ENCODE measurements at regions not wholly inside any gene's neighbourhood (a gene's known extent, or its start where the extent isn't known, plus 50 kb on each side); places are given as distances from the start of the nearest gene placed in this dataset.

DNA sequence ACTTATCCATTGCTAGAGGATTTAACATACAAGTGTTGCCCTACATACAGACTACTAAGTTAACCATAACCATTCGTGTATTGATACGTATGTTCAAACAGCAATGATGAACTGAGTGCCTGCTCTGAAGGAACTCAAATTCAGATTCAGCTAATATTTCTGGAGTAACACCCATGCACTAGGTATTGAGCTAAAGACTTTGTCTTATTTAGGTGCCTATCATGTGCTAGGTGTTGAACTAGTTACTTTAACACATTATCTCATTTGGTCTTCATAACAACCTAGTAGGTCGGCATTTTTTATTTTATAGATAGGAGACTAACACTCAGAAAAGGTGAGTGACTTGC lies 160.0 kb downstream of the LTN1 start:
- no peaks in the 10 kb centered on the region for H3K9me2 ChIP-seq (replicated peaks; ENCODE audit: insufficient read depth, low read length)
- no peaks in the 10 kb centered on the region for H3K79me2 ChIP-seq (ENCODE audit: insufficient read depth, low read length)
- no peaks in the 10 kb centered on the region for H4K20me1 ChIP-seq (ENCODE audit: low read depth, low read length)
- H3K4me3 ChIP-seq (ENCODE audit: insufficient read depth, low read length, poor library complexity, severe bottlenecking) = no peak overlapping the region
- no peak overlapping the region for H3K27ac ChIP-seq (ENCODE audit: low read depth, low read length)
- H3K27me3 ChIP-seq (ENCODE audit: low read length) = no peaks in the 10 kb centered on the region
- H3K9ac ChIP-seq (ENCODE audit: low read length) = no peak overlapping the region
- H3K36me3 ChIP-seq (ENCODE audit: low read length) = no peaks in the 10 kb centered on the region
- no peak overlapping the region for H3K4me2 ChIP-seq (ENCODE audit: low read depth, low read length, poor library complexity, severe bottlenecking)
- H3F3A ChIP-seq (ENCODE audit: insufficient read depth) = no peaks in the 10 kb centered on the region
- H2AFZ ChIP-seq (ENCODE audit: low read depth, low read length, severe bottlenecking) = no peak overlapping the region
- TF ChIP-seq EZH2phosphoT487 (conservative IDR thresholded peaks at IDR 0.05; ENCODE audit: low read length) (no peak), CTCF (IDR thresholded peaks at IDR 0.05; ENCODE audit: insufficient read depth, low read length, poor library complexity, severe bottlenecking) (no peak)
- H3K9me3 ChIP-seq (ENCODE audit: insufficient read depth, low read length) = no peaks in the 10 kb centered on the region

DNA sequence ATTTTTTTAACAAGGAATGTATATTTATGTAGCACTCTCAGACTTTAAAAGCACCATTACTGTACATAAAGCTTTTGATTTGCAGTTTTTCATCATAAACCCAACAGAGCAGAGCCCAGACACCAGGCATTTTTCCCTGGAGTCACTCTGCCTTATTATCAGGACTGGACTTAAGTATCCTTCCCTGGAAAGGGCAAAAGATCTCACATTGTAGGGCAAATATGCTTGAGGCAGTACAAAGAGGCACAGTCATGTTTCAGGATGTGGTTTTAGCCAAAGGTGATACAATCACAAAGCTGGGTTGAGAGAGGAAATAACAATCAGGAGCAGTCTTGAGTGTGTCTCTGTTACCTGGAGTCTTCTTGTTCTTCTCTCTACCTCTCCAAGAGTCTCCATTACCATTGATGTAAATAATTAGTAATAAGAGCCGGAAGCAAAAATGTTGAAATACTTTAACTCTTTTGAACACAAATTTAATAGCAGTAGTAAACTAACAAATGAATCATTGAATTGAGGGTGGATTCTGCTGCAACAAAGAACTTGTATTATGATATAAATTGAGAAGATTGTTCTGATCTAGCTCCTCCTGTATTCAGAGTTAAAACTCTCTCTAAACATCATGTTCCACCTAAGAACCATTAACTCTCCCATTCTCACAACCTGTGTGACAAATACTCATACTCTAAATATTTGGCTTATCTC lies 160.5 kb downstream of the LTN1 start:
- TF ChIP-seq CTCF (IDR thresholded peaks at IDR 0.05; ENCODE audit: insufficient read depth, low read length, poor library complexity, severe bottlenecking) (no peak), EZH2phosphoT487 (conservative IDR thresholded peaks at IDR 0.05; ENCODE audit: low read length) (no peak)
- no peaks in the 10 kb centered on the region for H3K79me2 ChIP-seq (ENCODE audit: insufficient read depth, low read length)
- no peaks in the 10 kb centered on the region for H3K36me3 ChIP-seq (ENCODE audit: low read length)
- no peaks in the 10 kb centered on the region for H3K9me2 ChIP-seq (replicated peaks; ENCODE audit: insufficient read depth, low read length)
- H3K9ac ChIP-seq (ENCODE audit: low read length) = no peak overlapping the region
- H3F3A ChIP-seq (ENCODE audit: insufficient read depth) = no peaks in the 10 kb centered on the region
- no peak overlapping the region for H3K27ac ChIP-seq (ENCODE audit: low read depth, low read length)
- H2AFZ ChIP-seq (ENCODE audit: low read depth, low read length, severe bottlenecking) = no peak overlapping the region
- no peaks in the 10 kb centered on the region for H4K20me1 ChIP-seq (ENCODE audit: low read depth, low read length)
- no peak overlapping the region for H3K4me2 ChIP-seq (ENCODE audit: low read depth, low read length, poor library complexity, severe bottlenecking)
- no peaks in the 10 kb centered on the region for H3K27me3 ChIP-seq (ENCODE audit: low read length)
- H3K4me3 ChIP-seq (ENCODE audit: insufficient read depth, low read length, poor library complexity, severe bottlenecking) = no peak overlapping the region
- no peaks in the 10 kb centered on the region for H3K9me3 ChIP-seq (ENCODE audit: insufficient read depth, low read length)

DNA sequence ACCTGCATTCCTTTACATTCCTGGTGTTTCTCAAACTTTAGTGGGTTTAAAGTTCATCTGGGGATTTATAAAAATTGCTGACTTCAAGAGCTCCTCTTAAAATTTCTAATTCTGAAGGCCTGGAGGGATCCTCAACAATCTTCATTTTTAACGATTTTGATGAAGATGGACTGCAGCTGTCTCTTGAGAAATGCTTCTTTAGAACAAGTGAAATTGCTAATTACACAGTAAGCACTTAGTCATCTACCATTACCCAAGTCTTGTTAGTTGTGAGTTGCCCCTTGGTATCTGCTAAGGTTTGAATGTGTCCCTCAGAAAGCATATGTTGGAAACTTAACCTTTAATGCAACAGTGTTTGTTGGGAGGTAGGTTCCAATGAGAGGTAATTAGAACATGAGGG lies 163.7 kb downstream of the LTN1 start:
- no peak for TF ChIP-seq CTCF (IDR thresholded peaks at IDR 0.05; ENCODE audit: insufficient read depth, low read length, poor library complexity, severe bottlenecking)
- no peak for TF ChIP-seq EZH2phosphoT487 (conservative IDR thresholded peaks at IDR 0.05; ENCODE audit: low read length)
- H3K27me3 ChIP-seq (ENCODE audit: low read length) = no peaks in the 10 kb centered on the region
- no peak overlapping the region for H3K4me3 ChIP-seq (ENCODE audit: insufficient read depth, low read length, poor library complexity, severe bottlenecking)
- H3K36me3 ChIP-seq (ENCODE audit: low read length) = no peaks in the 10 kb centered on the region
- no peaks in the 10 kb centered on the region for H3K79me2 ChIP-seq (ENCODE audit: insufficient read depth, low read length)
- H4K20me1 ChIP-seq (ENCODE audit: low read depth, low read length) = no peaks in the 10 kb centered on the region
- H3K9ac ChIP-seq (ENCODE audit: low read length) = no peak overlapping the region
- no peak overlapping the region for H3K27ac ChIP-seq (ENCODE audit: low read depth, low read length)
- H3K9me3 ChIP-seq (ENCODE audit: insufficient read depth, low read length) = no peaks in the 10 kb centered on the region
- no peaks in the 10 kb centered on the region for H3F3A ChIP-seq (ENCODE audit: insufficient read depth)
- no peak overlapping the region for H2AFZ ChIP-seq (ENCODE audit: low read depth, low read length, severe bottlenecking)
- no peak overlapping the region for H3K4me2 ChIP-seq (ENCODE audit: low read depth, low read length, poor library complexity, severe bottlenecking)
- H3K9me2 ChIP-seq (replicated peaks; ENCODE audit: insufficient read depth, low read length) = 0 out of 2 replicates have a peak, but pooled peaks cover 4% of the 10 kb centered on the region
